Sigmoid colon (tissue), 6 donors: ENCODE measurements at regions not wholly inside any gene's neighbourhood (a gene's known extent, or its start where the extent isn't known, plus 50 kb on each side); places are given as distances from the start of the nearest gene placed in this dataset.
"Not testable (repeated sequence)": the region's sequence is repeated elsewhere in the genome, so short reads cannot be mapped to it uniquely, and the experiment has no call there.

ENCODE experiments used
- DNase-seq: peaks from one replicate; pipeline ENCODE4 v3.0.0-alpha.2; 2019
- H3K27ac ChIP-seq, 4 donors: fragments of 200-600 bp; sonication (generic); one replicate each; pipeline ENCODE4 v1.5.1; 2016 to 2019; ENCODE audit warnings: mild to moderate bottlenecking in 1 of 4
- H3K27me3 ChIP-seq, 3 donors: fragments of 200-600 bp; sonication (generic); one replicate each; pipeline ENCODE4 v1.5.1; 2019; ENCODE audit warnings: mild to moderate bottlenecking in 1 of 3
- H3K36me3 ChIP-seq, 4 donors: fragments of 200-600 bp; sonication (generic); one replicate each; pipeline ENCODE4 v1.5.1; 2016 to 2019
- H3K4me1 ChIP-seq, 4 donors: fragments of 200-600 bp; sonication (generic); one replicate each; pipeline ENCODE4 v1.5.1; 2017 to 2019
- H3K4me3 ChIP-seq, 4 donors: fragments of 200-600 bp; sonication (generic); one replicate each; pipeline ENCODE4 v1.5.1; 2017 to 2019; ENCODE audit warnings: mild to moderate bottlenecking in 2 of 4, moderate library complexity in 1 of 4
- H3K9me3 ChIP-seq, 4 donors: fragments of 200-600 bp in 3 of 4; sonication (generic) in 3 of 4; one replicate each; pipeline versions ENCODE4 v1.5.1 to v1.6.1; 2013 to 2019
- EP300 ChIP-seq, 4 donors: sonication (generic); formaldehyde crosslinking; IDR thresholded peaks; one replicate each; pipeline ENCODE4 v1.6.1; 2017; ENCODE audit warnings: antibody characterized with exemption in 4 of 4
- POLR2A ChIP-seq, 2 donors: fragments of 450-650 bp; IDR thresholded peaks; one replicate each; pipeline ENCODE4 v1.6.1; 2016; ENCODE audit warnings: antibody characterized with exemption in 2 of 2, mild to moderate bottlenecking in 2 of 2, moderate library complexity in 2 of 2
- POLR2AphosphoS5 ChIP-seq, 4 donors: sonication (generic); formaldehyde crosslinking; IDR thresholded peaks; one replicate each; pipeline ENCODE4 v1.6.1; 2017; ENCODE audit warnings: antibody characterized with exemption in 4 of 4
- WGBS, 2 donors: extraction: QIAGEN DNeasy Blood & Tissue Kit; methylation state at CpG; one replicate each; pipeline ENCODE4 v1.1.7; 2013; 5-methylcytosine and 5-hydroxymethylcytosine counted together
- intact Hi-C: fragments of 100-400 bp; cut with DNase I; formaldehyde crosslinking; loops from one replicate; pipeline ENCODE4 v1.15.1; 2023
- TF ChIP-seq, protein P1 (sequence below), 4 experiments: fragments of 450-650 bp in 3 of 4; fragments of 200-600 bp in 1 of 4; IDR thresholded peaks; one replicate each; pipeline ENCODE4 v1.5.1; 2016 to 2019; ENCODE audit warnings: antibody characterized with exemption in 4 of 4, mild to moderate bottlenecking in 3 of 4, moderate library complexity in 2 of 4
- donor health status: healthy with polysubstance abuse.
- donor health status: healthy.

GRCh38 chr20:25992146-25992545, 295.5 kb upstream of the ZNF337 start:
- intact Hi-C loops, result no loop called here
- DNase-seq, result no peak

GRCh38 chr20:25991756-25992130, 295.1 kb upstream of the ZNF337 start:
- no peaks in the 10 kb centered on the region for H3K9me3 ChIP-seq
- 93% methylated on average over 16 of the region's 16 CpGs for whole genome bisulfite sequencing, 2 donors
- H3K4me3 ChIP-seq, result no peak overlapping the region
- intact Hi-C loops, result no loop called here
- H3K4me1 ChIP-seq, result peaks cover 0 to 5% (median 0%) of the 10 kb centered on the region in 4 donors
- H3K27me3 ChIP-seq, result no peaks in the 10 kb centered on the region
- TF ChIP-seq POLR2A (IDR thresholded peaks at IDR 0.05) (no peak), EP300 (IDR thresholded peaks at IDR 0.05) (no peak), POLR2AphosphoS5 (IDR thresholded peaks at IDR 0.05) (no peak)
- TF ChIP-seq, protein P1, sequence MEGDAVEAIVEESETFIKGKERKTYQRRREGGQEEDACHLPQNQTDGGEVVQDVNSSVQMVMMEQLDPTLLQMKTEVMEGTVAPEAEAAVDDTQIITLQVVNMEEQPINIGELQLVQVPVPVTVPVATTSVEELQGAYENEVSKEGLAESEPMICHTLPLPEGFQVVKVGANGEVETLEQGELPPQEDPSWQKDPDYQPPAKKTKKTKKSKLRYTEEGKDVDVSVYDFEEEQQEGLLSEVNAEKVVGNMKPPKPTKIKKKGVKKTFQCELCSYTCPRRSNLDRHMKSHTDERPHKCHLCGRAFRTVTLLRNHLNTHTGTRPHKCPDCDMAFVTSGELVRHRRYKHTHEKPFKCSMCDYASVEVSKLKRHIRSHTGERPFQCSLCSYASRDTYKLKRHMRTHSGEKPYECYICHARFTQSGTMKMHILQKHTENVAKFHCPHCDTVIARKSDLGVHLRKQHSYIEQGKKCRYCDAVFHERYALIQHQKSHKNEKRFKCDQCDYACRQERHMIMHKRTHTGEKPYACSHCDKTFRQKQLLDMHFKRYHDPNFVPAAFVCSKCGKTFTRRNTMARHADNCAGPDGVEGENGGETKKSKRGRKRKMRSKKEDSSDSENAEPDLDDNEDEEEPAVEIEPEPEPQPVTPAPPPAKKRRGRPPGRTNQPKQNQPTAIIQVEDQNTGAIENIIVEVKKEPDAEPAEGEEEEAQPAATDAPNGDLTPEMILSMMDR (IDR thresholded peaks at IDR 0.05), result no peak
- DNase-seq, result no peak
- no peaks in the 10 kb centered on the region for H3K36me3 ChIP-seq
- H3K27ac ChIP-seq, result no peak overlapping the region

More at GRCh38 chr20:25992146-25992545, 295.5 kb upstream of the ZNF337 start:
- Histone ChIP-seq H3K4me3 (no peak overlapping the region), H3K27ac (no peak overlapping the region), H3K9me3 (no peaks in the 10 kb centered on the region), H3K27me3 (no peaks in the 10 kb centered on the region), H3K36me3 (no peaks in the 10 kb centered on the region), H3K4me1 (peaks cover 0 to 2% (median 0%) of the 10 kb centered on the region in 4 donors)
- TF ChIP-seq EP300 (IDR thresholded peaks at IDR 0.05) (no peak), POLR2AphosphoS5 (IDR thresholded peaks at IDR 0.05) (no peak), POLR2A (IDR thresholded peaks at IDR 0.05) (no peak)
- TF ChIP-seq, protein P1 (IDR thresholded peaks at IDR 0.05), result no peak
- 82 to 85% methylated on average over 16 of the region's 16 CpGs for WGBS, 2 donors

DNA sequence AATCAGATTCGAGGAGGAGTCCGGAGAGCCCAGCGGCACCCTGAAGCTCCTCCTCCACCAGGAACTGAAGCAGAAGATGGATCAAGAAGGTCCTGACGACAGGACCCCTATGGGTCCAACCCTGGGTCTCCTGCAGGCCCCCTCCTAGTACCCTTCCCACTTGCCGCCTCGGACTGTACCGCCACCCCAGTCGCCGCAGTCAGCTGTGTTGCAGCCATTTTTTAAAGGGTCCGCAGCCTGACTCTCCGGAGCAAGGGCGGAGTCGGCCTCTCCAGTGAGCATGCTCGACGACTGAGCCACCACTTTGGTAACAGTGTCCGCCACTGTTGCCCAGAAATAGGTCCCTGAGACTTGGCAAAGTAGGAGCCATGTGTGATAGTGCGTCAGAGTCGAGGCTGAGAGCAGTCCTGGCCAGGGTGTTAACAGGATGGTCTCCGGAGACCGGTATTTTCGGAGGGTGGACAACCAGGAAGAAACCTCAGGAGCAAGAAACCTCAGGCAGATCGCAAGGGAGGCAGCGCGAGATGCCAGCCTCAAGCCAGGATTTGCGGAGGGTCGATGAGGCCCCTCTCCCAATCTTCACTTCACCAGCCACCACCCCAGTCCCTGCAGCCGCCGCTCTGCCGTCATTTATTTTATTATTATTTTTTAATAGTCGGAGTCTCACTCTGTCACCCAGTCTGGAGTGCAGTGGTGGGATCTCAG, 294.6 kb upstream of the ZNF337 start:
- Histone ChIP-seq H3K9me3 (no peaks in the 10 kb centered on the region), H3K4me3 (no peak overlapping the region), H3K27ac (no peak overlapping the region), H3K27me3 (no peaks in the 10 kb centered on the region), H3K36me3 (no peaks in the 10 kb centered on the region), H3K4me1 (peaks cover 0 to 5% (median 0%) of the 10 kb centered on the region in 4 donors)
- DNase-seq, result no peak
- no peak for TF ChIP-seq EP300 (IDR thresholded peaks at IDR 0.05)
- 95 to 96% methylated on average over 30 of the region's 30 CpGs for WGBS, 2 donors
- intact Hi-C loops, result no loop called here

DNA sequence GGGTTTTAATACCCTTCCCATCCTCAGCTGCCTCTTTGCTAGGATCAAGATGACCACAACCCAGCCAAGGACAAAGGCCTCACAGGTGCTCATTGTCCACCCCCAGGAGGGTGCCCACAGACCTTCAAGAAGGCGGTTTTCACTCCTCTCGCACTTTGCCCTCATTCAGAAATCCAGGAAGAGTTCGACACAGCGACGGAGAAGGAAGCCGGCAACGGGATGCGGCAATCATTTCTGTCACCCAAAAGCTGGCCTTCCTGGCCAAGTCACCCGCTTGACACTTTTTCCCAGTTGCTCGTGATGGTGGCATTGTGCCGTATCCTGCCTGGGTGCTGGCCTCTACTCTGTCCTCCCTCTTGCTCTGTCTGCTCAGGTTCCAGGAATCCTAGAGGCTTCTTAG, 293.0 kb upstream of the ZNF337 start:
- H3K27ac ChIP-seq, H3K4me1 ChIP-seq, H3K36me3 ChIP-seq, DNase-seq, H3K9me3 ChIP-seq, intact Hi-C loops, H3K4me3 ChIP-seq, H3K27me3 ChIP-seq: not testable (repeated sequence)
- WGBS, 2 donors, result 95 to 98% methylated on average over 11 of the region's 11 CpGs

DNA sequence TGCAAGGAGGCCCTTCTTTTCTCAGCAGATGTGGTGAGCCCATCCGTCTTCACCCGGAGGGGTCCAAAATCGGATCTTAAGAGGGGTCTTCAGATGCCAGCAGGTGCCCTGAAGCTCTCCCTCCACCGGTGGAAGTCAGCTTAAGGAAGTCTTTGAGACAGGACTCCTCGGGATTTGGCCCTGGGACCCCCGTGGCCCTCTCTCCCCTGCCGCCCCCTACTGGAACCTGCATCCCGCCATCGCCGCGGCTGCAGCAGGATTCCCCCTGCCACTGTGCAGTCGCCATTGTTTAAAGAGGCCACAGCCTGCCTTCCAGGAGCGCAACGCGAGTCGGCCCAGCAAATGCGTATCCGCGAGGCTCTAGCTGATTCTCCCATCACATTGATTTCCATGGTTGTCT, 292.5 kb upstream of the ZNF337 start:
- peaks cover 0 to 5% (median 0%) of the 10 kb centered on the region in 4 donors for H3K4me1 ChIP-seq
- WGBS, 2 donors, result 94 to 95% methylated on average over 19 of the region's 19 CpGs
- no peaks in the 10 kb centered on the region for H3K27me3 ChIP-seq
- no peak overlapping the region for H3K27ac ChIP-seq
- H3K36me3 ChIP-seq, result no peaks in the 10 kb centered on the region
- H3K4me3 ChIP-seq, result no peak overlapping the region
- no peak for DNase-seq
- H3K9me3 ChIP-seq, result no peaks in the 10 kb centered on the region
- no peak for TF ChIP-seq EP300 (IDR thresholded peaks at IDR 0.05)
- TF ChIP-seq POLR2A (IDR thresholded peaks at IDR 0.05), result no peak
- TF ChIP-seq, protein P1 (IDR thresholded peaks at IDR 0.05), result no peak
- TF ChIP-seq POLR2AphosphoS5 (IDR thresholded peaks at IDR 0.05), result no peak
- intact Hi-C loops, result no loop called here

DNA sequence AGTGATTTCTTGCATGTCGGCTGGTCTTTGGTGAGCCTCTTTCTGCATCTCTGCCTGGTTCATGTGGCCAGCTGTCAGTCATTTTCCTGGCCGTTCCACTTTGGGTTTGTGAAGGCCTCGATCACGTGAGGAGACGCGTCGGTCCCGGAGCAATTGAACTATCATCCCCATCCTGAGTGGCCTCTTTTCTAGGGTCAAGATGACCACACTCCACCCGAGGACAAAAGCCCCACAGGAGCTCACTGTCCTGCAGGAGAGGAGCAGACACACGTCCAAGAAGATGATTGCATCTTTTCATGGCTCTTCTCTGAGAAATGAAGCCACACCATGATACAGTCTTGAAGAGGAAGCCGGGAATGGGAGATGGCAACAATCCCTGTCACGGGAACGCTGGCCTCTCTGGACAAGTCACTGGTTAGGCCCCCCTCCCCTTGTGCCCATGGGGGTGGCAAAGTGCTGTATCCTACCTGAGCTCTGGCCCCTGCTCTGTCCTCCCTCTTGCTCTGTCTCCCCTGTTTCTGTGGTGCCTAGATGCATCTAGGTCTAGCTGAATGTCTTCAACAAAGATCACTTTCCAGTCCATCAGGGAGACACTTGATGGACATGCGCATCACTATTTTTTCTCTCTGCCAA, 291.4 kb upstream of the ZNF337 start:
- WGBS, 2 donors, result 90 to 93% methylated on average over 14 of the region's 14 CpGs
- H3K4me3 ChIP-seq, DNase-seq, H3K9me3 ChIP-seq, H3K4me1 ChIP-seq, H3K36me3 ChIP-seq, H3K27me3 ChIP-seq, intact Hi-C loops, H3K27ac ChIP-seq: not testable (repeated sequence)
